GM18507 (cell line): ENCODE measurements at regions not wholly inside any gene's neighbourhood (a gene's known extent, or its start where the extent isn't known, plus 50 kb on each side); places are given as distances from the start of the nearest gene placed in this dataset.
"Not testable (repeated sequence)": the region's sequence is repeated elsewhere in the genome, so short reads cannot be mapped to it uniquely, and the experiment has no call there.

Source experiments
- DNase-seq: peaks from one replicate; pipeline ENCODE4 v3.0.0; 2011; ENCODE audit warnings: low read depth; ENCODE audit not compliant: insufficient read length; ENCODE audit errors: extremely low spot score
- FAIRE-seq: peaks from 2 replicates; lab custom pipeline; 2011; peaks lifted over from hg19 to GRCh38; lab: Jason Lieb, UNC

DNA sequence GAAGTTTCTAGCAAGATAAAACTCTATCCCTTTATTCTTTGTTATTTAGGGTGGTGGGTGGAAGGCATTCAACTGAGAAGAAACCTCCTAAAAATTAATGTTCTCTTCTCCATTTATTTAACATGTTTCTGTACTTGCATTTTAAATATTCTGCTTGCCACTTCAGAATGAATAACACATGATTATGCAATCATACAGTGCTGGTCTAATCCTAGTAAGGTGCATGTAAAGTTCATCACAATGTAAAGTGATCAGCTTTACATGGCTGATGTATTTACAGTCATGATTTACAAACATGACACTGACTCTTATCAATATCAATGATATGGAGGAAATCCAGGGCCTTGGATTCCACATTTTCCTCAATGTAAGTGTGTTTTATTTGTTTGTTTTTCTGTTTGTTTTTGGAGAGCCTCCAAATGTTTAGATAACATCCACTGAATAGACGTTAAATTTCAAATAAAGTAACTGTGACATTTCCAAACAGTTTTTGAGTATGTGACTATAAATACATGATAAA is 342.1 kb upstream of the CTSO start:
- DNase-seq = no peak
- no peak for FAIRE-seq

DNA sequence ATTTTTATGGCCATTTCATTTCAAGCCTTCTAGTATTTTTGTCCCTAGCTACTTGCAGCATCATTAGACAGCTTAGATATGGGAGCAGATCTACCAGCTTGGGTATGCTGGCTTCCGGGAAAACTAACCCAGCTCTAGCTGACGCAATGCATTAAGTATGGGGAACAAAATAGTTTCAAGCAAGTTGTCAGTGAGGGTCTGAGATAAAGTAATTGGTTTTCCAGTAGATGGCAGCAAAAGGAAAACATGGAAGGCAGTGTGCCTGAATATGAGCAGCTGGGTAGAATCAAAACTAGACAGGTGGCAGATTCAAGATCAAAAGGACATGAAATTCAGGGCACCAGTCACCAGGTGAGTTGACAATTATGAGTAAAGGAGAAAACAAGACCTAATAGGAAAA is 340.9 kb upstream of the CTSO start:
- DNase-seq = no peak
- FAIRE-seq = no peak

DNA sequence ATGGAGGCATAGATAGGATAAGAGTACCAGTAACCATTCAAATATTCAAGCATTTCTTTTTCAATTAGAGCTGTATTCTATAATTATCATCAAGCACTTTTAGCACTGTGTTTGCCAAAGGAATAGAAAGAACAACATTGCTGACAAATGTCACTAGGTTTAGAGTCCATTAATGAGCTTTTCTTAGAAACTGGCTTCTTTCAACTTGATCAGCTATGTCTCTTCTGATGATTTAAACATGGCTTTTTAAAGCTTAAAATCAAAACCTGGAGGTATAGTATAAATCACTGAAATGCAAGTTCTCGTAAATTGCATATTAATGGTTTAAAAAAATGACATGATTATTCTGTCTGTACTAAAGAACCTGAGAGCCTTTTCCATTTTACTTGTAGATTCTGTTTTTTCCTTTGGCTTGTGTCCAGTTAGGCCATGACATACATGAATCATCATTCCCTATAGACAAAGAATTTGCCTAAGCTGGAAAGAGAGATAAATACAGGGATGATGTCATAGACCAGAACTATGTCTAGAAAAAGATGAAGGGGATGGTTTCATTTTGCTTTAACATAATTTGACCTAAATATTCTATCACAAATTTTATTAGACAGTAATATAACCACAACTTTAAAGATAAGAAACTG is 340.1 kb upstream of the CTSO start:
- DNase-seq (no peak), FAIRE-seq (no peak)

DNA sequence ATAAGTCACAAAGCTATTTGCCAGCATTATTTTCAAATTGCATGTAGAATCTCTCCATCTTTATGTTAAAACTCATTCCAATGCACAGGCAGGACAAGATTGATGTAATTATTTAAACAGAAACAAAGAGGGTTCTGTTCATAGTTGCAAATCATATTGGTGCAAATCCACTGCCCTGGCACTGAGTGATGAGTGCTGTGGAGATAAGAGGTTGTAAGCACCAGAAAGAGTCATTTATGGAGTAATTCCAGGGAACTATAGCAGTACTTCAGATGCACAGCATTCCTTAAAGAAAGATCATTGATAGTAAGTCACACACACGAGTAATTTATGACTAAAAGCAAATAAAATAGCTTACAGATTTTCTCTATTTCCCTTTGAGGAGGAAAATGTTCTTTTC is 337.7 kb upstream of the CTSO start:
- DNase-seq (no peak), FAIRE-seq (no peak)

DNA sequence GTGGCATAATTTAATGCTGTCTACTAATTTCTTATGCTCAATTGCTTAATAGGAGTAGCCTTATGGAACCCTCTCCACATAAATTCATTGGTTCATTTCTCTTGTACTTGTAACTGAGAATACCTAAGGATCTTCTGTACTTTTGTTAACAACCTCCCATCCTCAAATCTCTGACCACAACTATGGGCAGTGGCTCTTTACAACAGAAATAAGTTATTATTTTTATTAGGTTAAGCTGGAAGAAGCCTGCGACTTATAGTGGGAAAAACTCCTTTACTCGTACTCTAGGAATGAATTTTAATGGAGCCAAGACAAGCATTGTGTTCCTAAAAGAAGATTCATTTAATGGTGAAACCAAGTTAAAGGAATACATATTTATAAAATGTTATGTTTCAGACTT is 337.1 kb upstream of the CTSO start:
- FAIRE-seq (no peak), DNase-seq (no peak)

DNA sequence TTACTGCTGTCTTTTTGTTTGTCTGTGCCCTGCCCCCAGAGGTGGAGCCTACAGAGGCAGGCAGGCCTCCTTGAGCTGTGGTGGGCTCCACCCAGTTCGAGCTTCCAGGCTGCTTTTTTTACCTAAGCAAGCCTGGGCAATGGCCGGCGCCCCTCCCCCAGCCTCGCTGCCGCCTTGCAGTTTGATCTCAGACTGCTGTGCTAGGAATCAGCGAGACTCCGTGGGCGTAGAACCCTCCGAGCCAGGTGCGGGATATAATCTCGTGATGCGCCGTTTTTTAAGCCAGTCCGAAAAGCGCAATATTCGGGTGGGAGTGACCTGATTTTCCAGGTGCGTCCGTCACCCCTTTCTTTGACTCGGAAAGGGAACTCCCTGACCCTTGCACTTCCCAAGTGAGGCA is 336.4 kb upstream of the CTSO start:
- FAIRE-seq, DNase-seq: not testable (repeated sequence)

DNA sequence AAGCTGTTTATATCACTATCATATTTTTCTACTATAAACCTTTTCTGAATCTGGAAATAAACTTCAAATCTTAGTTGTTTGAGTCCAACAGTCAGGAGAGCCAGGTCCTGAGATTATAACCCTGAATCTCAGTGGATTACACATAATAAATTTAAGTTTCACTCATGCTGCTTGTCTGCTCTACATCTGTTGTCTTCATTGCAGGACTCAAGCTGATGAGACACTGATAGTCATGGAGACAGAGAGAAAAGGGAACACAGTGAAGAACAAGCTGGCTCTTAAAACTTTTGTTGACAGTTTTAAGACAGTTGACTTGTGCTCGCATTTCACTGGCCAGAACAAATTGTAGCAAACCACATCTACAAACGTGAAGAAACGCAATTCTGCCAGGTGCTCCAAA is 327.0 kb upstream of the CTSO start:
- no peak for FAIRE-seq
- no peak for DNase-seq

DNA sequence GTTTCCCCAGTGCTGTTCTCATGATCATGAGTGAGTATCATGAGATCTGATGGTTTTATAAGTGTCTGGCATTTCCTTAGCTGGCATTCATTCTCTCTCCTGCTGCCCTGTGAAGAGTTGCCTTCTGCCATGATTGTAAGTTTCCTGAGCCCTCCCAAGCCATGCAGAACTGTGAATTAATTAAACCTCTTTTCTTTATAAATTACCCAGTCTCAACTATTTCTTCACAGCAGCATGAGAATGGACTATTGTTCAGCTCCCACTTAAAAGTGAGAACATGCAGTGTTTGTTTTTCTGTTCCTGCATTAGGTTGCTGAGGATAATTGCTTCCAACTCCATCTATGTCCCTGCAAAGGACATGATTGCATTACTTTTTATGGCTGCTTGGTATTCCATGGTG is 311.7 kb upstream of the CTSO start:
- no peak for FAIRE-seq

DNA sequence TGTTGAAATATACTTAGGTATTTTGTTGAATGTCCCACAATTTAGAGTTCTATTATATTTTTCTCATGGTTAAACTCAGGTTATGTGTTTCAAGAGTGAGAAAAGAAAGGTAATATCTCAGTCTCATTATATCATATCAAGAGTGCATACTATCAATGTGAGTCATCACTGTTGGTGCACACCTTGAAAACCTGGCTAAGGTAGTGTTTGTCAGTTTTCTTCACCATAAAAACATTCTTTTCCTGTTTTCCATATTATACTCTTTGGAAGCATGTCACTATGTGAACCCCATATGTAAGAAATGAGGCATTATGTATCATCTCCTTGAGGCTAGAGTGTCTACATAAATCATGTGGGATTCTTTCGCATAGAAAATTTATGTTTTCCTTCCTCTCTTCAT is 307.6 kb upstream of the CTSO start:
- no peak for FAIRE-seq

More for the DNA sequence above, 311.7 kb upstream of the CTSO start:
- DNase-seq = no peak

DNA sequence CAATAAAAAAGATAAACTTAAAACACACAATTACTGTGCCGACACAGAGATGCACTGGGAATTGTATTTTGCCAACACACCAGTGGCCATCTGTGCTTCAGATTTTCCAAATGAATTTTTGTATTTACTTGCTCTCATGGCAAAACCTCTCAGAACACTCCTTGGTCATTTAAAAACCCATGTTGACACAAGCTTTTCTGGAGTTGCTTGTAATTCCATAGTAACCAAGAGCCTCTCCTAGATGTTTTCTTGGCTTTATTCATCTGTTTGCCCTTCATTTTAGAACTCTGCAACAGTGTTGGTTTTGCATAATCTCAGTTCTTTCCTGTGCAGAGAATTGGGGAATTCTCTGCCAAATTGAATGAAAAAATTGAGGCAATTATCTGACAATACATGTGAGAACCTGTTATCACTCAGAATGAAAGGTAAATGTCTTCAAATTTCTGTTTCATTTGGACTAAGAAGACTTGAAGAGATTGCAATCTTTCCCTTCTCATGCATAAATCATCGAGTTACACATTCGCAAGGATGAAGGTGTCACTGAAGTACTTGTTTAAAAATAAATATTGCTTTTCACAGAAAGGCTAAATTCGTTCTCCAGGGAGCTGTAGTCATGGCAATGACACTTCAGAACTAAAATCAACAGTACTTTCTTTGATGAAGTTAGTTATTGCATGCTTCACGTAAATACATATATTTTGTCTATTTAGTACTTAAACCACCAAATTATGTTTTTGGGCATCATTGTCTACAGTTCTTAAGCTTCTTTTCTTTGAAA is 301.8 kb upstream of the CTSO start:
- DNase-seq = no peak

More for the DNA sequence above, 307.6 kb upstream of the CTSO start:
- no peak for DNase-seq

DNA sequence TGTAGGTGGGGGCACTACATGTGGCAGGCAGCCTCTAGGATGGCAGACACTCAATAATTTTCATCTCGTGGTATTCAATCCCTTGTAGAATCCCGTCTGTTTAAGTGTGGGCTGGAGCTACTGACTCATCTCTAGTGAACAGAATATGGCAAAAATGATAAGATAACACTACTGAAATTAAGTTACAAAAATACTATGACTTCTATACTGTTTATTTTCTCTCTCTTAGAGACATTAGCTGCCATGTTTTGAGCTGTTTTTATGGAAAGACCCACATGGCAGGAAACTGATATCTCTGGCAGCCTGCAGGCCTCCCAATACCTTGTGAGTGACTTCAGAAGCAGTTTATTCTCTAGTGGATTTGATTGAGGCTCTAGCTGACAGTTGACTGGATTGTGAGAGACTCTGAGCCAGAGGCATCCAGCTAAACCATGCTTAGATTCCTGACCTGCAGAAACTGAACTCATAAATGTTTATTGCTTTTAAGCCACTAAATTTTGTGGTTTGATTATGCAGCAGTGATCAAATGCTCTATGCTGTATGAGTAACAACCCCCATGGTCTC is 298.8 kb upstream of the CTSO start:
- DNase-seq = no peak
- FAIRE-seq = no peak

More for the DNA sequence above, 301.8 kb upstream of the CTSO start:
- no peak for FAIRE-seq

DNA sequence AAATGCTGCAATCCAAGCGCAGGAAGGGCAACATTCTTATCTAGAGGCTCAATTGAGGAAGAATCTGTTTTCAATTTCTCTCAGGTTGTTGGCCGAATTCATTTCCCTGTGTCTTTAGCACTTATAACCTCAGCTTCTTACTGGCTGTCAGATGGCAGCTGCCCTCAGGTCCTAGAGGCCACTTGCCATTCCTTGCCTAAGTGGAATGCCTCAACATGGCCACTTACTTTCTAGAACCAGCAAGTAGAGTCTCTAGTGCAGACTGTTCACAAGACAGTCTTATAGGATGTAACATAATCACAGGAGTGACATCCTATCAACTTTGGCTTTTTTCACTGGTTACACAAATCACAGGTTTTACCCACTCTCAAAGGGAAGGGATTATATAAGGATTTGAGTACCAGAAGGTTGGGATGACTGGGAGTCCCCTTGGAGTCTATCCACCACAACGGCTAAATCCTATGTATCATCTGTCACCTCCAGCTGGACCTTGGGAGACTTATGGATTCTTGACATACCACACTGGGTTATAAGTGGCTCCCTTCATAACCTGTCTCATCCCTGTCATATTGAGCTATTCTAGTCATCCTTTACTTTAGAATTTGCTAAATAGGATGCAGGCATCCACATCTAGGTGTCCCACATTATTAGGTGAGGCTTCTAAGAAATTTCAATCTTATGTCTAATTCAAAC is 297.9 kb upstream of the CTSO start:
- FAIRE-seq (no peak), DNase-seq (no peak)

DNA sequence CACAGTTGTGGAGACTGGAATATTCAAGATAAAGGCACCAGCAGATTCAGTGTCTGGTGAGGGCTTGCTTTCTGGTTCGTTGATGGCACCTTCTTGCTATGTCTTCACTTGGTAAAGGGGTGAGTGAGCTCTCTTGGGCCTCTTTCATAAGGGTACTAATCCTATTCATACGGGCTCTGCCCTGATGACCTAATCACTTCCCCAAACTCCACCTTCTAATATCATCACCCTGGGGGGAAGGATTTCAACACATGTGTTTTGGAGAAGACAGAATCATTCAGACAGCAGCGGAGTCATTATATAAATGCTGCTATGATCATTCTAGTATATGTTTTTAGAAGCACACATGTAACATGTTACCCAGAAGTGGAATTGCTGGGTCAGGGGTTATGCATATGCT is 295.3 kb upstream of the CTSO start:
- no peak for FAIRE-seq

DNA sequence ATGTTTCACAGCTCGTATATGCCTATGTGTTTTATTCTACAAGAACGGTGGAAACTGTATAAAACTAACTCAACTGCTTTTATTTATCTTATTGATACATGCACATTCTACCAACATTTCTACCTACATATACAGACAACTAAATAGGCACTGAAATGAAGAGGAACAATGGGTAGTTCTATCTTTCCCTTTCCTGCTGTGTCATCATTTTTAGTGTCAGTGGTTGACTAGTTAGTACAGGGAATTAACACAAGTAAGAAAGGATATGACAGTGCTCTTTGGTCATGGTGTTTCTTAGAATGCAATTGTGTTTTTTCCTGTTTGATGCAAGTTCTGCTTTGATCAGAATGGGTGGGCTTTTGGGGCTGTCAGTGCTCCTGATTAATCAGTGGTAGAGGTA is 293.8 kb upstream of the CTSO start:
- no peak for DNase-seq
- FAIRE-seq = no peak

More for the DNA sequence above, 295.3 kb upstream of the CTSO start:
- DNase-seq = no peak

DNA sequence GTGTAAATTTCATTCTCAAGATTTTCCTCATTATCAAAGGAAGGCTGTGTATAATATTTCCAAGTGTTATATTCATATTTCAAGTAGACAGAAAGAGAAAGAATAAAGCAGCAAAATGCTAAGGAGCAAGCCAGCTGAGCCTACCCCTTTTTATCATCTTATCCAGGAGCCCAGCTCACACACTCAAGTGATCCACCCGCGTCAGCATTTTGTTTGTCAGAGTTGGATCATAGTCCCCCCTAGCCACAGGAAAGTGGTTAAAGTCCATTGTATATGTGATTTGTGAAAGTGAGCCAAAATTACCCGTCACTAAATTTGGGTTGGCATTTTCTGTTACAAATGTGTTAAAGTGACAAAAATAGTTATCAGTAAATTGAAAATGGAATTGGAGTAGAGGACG is 289.3 kb upstream of the CTSO start:
- no peak for DNase-seq
- FAIRE-seq = no peak

DNA sequence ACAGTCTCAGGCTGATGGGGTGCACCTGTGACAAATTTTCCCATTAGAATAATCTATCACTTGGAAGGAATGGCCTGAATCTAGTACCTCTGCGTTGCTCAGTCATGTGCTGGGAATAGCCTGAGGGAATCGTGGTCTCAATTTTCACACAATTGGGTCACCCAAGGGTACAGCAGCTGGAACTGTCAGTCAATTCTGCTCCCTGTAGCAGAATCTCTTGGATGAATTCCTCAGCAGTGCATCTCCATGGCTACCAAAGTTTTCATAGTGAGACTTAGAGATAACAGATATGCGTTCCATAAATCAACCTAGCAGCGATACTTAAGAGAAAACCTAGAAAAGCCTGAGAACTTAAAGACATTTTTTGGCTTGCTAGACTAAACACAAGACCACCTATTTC is 288.7 kb upstream of the CTSO start:
- DNase-seq (no peak), FAIRE-seq (no peak)

DNA sequence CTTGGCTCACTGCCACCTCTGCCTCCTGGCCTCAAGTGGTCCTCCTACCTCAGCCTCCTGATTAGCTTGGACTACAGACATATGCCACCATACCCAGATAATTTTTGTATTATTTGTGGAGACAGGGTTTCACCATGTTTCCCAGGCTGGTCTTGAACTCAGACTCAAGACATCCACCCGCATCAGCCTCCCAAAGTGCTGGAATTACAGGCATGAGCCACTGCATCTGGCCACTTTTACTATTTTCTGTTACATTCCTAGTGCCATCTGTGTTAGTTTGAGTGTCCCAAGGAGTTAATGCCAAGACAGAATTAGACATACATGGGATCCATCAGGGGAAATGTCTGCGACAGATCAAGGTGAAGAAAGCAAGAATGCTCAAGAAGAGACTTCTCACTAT is 288.2 kb upstream of the CTSO start:
- no peak for FAIRE-seq

DNA sequence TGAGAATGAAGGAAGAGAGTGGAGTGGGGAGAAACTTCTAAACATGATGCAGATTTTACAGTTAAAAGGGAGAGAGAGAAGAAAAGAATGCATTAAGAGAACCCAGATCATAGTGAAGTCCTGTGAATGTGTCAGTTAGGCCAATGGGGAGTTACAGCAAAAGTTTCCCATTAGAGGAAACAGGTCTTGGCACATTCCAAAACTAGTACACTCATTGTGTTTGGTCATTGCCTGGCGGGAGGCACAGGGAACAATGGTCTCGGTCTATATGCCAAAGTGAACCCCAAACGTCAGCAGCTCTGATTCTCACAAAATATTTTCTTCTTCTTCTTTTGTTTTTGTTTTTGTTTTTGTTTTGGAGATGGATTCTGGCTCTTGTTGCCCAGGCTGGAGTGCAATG is 284.5 kb upstream of the CTSO start:
- FAIRE-seq (no peak), DNase-seq (no peak)

More for the DNA sequence above, 288.2 kb upstream of the CTSO start:
- no peak for DNase-seq

DNA sequence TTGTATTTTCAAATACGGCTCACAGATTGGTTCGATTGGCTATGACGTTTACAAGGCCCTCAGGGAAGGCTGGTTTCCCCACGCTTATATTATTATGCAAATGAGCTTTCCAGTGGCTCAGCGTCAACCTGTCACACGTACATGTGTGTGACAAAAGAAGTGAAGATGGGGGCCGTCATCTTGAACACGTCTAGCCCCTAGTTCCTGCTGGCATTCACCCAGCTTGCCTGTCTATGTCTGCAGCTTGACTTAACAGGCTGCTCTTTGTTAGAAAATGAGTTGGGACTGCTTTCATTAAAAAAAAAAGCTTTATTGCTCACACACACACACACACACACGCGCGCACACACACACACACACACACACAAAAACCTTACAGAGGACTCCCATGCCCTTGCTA is 283.6 kb upstream of the CTSO start:
- DNase-seq (no peak), FAIRE-seq (no peak)

DNA sequence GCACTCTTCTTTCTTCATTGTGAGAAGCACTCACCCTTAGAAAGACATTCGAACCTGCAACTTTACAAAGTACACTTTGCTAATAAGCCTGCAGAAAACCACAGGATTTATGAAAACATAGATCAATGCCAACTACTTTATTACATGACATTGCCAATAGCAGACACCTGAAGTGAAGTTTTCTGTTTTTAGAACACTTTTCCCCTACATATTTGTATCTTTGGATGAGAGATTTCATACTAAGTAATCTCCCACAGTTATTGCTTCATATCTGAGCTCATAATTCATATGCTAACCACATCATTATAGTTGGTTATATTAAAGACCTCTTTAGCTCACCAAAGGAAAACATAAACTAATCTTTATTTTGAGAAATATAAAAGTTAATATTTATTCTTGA is 276.5 kb upstream of the CTSO start:
- FAIRE-seq (no peak), DNase-seq (no peak)
